ENCODE measurements at regions not wholly inside any gene's neighbourhood (a gene's known extent, or its start where the extent isn't known, plus 50 kb on each side); places are given as distances from the start of the nearest gene placed in this dataset.

GRCh38 chr2:136259551-136259950 lies 141.6 kb upstream of the CXCR4 start:
- DNase-seq, result no peak

GRCh38 chr2:136257893-136258292 lies 139.9 kb upstream of the CXCR4 start:
- DNase-seq, result no peak

DNA sequence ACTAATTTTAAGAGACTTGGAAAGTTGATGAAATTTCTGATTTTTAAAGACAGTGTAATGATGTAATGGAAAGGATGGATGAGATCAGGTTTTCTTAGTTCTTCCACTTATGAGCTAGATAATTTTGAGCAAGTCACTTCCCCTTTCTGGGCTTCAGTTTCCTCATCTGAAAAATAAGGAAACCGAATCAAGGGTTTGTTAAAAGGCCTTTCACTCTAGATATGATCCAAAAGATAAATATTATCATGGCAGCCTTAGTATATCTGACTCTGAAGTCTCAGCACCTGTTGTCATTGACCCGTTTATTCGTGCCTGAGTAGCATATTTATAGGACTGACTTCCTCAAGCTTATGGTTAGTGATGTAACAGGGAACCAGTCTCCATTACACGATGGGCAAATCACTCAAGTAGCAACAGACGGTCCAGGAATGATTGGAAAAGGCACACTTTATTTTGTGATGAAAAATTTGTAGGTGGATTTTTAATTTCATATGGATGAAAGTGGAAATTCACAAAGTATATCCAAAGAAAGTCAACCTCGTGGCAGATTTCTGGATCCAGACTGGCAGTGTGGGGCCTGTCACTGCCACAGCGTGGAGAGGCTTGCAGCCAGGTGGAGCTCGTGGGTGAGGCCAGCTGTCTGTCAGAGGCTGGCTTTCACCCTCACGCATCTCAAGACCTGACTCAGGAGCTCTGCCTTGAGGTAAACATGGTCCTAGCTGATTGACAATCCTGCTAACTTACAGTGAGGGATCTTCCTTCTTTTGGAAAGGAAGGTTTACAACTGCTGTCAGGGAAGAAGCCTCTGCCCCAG lies 137.9 kb upstream of the CXCR4 start:
- DNase-seq, result no peak

GRCh38 chr2:136255127-136255526 lies 137.2 kb upstream of the CXCR4 start:
- DNase-seq, result no peak

GRCh38 chr2:136254681-136255080 lies 136.7 kb upstream of the CXCR4 start:
- no peak for DNase-seq

DNA sequence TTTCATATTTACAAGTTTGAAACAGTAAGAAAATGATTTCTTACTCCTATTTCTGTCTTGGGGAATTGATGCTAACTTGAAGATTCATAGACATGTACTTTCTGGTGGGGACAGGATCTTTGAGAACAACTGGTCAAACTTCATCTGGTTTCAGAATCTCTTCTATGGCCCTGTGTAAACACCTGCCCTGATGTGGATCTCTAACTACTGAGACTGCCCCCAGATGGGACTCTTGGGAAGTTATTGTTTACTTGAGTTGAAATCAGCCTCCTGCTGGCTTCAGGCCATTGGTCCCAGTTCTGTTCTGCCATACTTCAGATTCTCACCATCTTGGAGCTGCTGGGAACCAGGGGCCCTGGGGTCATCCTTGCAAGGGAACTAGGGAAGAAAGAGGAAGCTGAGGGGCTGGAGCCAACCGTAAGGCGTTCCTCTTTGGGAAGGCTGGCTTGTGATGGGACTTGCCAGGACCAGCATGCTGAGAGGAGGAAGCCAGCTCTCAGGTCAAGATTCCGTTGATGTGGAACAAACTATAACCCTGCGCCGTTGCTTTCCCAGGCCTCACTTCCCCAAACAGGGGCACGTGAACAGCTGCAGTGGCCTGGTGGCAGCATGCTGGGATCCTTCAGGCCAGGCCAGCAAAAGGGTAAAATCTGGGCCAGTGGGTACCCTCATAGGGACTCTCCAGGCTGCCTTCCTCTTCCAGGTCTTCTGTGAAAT lies 135.5 kb upstream of the CXCR4 start:
- DNase-seq, result no peak

- DNase-seq, result no peak
These were observed 134.1 kb upstream of the CXCR4 start for GRCh38 chr2:136251885-136252585.

GRCh38 chr2:136251197-136251884 lies 133.4 kb upstream of the CXCR4 start:
- no peak for DNase-seq

DNA sequence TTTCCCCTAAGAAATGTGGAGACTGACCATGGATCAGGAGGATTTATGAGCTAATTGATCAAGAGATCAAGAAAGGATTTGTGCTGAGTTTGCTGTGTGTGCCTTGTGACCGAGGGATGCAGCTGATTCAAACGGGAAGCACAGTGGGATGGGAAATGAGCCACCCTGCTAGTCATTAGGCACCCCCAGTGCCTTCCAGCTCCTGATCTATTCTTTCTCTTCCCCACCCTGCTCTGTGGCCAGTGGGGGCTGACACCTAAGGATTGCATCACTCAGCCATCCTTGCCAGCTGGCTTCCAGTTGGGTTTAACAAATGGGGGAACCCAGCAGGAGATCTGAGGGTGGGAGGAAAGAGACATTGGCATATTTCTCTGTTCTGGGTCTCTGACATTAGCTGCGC lies 132.2 kb upstream of the CXCR4 start:
- DNase-seq, result no peak

DNA sequence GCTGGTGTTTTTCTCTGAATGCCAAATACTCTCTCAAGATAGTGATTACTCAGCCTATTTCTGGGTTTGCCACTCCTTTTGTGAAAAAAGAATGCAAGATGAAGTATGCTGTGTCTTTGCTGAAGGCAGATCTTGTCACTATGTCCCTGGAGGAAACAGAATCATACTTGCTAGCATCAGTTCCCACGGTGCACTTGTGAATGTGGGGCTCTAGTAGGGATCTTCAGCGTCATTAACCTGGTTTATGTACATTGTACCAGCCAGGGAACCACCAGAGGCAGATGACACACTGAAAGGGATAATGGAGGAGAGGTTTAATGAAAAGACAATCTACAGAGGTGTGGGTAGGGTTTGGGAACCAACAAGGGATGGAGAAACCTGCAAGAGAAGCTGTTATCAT lies 131.0 kb upstream of the CXCR4 start:
- no peak for DNase-seq

DNA sequence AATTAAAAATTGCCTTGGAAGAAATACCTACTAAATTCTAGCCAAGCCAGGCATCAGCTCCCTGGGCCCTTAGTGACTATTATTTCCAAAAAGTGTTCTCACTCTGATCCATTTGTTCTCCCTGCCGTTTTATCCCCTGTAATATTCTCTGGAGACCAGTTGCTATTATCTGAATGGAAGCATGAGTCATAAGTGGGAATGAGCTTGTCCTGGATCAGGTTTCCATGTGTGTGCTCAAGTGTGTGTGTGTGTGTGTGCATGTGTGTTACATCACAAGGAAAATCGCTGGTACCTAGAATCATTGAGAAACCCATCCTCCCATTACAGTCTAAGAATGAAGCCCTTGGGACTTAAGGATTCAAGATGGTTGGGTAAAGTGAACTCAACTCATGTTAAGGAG lies 130.3 kb upstream of the CXCR4 start:
- DNase-seq, result no peak

DNA sequence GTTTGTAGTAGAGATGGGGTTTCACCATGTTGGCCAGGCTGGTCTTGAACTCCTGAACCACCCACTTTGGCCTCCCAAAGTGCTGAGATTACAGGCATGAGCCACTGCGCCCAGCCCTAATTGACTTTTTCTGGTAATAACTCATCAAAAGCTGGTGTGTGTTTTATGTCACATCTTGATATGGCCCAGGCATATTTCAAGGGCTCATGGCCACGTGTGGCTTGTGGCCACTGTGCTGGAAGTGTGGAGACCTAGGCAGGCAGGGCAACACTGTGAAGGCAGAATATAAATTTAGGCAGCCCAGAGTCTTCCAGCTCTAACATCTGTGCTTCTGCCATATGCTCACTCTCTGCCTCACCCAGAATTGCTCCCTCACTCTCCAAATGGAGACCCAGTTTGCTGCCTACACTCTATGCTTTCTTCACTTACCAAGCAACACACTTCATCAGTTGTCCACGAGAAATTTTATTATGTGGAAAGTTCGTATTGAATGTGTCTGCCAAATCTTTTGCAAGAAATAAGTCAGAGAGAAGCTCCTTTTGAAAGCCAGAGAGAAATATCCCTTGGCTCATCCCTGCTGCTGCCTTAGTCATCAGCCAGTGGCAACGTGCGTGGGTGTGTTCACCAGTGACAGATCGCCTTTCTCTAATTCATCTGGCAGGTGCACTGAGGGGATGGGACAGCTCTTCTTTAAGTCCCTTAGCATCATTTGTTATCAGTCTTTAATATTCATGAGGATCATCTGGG lies 129.4 kb upstream of the CXCR4 start:
- no peak for DNase-seq

DNA sequence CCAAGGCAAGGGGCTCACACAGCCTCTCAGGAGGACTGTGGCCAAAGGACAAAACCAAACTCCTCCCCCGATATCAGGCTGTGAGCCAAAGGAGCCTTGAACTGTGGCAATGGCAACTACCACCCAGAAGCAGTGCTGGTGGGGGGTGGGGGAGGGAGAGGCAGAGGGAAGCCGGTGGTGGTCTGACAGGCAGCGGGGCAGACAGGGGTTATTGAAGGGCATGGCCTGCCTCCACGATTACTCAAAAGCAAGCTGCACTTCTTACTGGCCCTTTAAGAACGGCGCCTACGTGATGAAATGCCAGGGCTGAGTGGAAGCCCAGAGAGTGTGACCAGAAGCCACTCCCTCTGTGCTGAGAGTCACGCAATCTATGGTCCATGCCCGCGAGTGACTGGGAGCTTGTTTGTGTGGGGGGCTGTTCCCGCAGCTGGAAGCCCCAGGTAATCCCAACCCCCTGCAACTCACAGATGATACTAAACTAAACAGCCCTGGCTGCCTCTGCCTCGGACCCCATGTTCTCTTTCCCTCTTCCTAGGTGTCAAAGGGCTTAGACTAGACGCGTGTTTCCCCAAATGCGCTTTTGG lies 128.2 kb upstream of the CXCR4 start:
- DNase-seq, result no peak

- no peak for DNase-seq
These were observed 127.3 kb upstream of the CXCR4 start for GRCh38 chr2:136245211-136245610.

- no peak for DNase-seq
These were observed 126.6 kb upstream of the CXCR4 start for GRCh38 chr2:136244536-136244885.

DNA sequence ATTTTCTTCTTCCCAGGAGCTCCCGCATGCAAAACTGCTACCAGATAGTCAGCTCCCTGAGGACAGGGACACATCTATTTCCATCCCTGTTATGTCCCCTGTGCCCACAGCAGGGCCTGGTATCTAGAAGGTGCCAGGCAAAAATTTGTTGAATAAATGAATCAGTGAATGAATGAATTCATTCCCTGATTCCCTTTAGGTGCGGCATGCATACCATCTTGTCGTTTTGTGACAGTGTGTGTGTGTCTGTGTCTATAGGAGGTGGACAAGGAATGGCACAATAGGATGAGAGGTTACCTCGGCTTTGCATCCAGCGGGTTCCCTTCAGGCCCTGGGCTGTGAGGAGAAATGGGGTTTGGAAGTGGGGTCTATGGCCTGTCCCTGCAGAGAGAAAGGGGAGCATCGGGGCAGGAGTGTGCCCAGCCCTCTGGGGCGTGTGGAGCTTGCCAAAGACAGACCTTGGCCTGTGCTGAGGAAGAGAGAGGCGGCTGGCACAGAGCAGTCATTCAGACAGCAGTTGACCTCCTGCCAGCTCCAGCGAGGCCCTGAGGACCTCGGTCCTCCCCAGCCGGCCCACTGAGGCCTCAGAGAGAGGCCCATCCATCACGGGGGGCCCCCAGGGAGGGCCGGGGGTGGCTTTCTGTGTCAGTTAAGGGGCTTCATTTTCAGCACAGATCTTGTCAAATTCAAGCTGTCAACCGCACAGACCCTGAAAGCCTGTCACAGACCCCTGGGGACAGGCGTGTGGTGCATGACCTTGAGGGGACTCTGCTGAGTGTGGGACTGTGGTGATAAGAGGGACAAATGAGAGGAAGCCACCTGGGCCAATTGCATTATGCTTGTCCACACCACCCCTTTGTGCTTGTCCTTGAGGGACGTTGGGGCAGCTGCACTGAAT lies 125.9 kb upstream of the CXCR4 start:
- no peak for DNase-seq

- DNase-seq, result no peak
These were observed 124.8 kb upstream of the CXCR4 start for GRCh38 chr2:136242687-136243277.

DNA sequence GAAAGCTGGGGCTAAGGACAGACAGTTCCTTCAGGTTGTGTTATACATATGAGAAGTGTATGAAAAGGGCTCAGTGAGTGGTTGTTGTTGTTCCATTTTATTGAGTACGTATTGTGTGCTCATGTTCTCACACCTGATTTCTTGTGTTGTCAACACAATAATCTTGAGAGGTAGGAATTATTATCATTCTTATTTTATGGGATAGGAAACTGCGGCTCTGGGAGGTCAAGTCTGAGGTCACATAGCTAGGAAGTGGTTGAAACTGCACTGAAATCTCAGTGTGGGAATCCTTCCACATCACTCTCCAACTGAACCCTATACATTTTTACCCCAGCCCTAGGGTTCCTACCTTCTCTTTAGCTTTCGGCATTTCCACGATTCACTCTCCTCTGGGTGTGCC lies 124.2 kb upstream of the CXCR4 start:
- DNase-seq, result no peak

GRCh38 chr2:136239079-136239685 lies 121.2 kb upstream of the CXCR4 start:
- no peak for DNase-seq

Data from left hindlimb (tissue), 1 donor.